Gastrocnemius medialis (tissue), 4 donors: ENCODE measurements at regions not wholly inside any gene's neighbourhood (a gene's known extent, or its start where the extent isn't known, plus 50 kb on each side); places are given as distances from the start of the nearest gene placed in this dataset.

ENCODE experiments used
- POLR2A ChIP-seq, 2 donors: fragments of 450-650 bp; IDR thresholded peaks; one replicate each; pipeline ENCODE4 v1.6.1; 2017; ENCODE audit warnings: antibody characterized with exemption in 2 of 2, mild to moderate bottlenecking in 2 of 2, moderate library complexity in 2 of 2
- TF ChIP-seq, protein P1 (sequence below), 5 experiments: fragments of 450-650 bp in 3 of 5; fragments of 200-600 bp in 2 of 5; sonication (generic) in 2 of 5; IDR thresholded peaks in 4 of 5; conservative IDR thresholded peaks in 1 of 5; 1 replicate in 4 of 5; 2 replicates in 1 of 5; pipeline ENCODE4 v1.5.1; 2016 to 2019; ENCODE audit warnings: antibody characterized with exemption in 5 of 5, mild to moderate bottlenecking in 3 of 5, moderate library complexity in 3 of 5

DNA sequence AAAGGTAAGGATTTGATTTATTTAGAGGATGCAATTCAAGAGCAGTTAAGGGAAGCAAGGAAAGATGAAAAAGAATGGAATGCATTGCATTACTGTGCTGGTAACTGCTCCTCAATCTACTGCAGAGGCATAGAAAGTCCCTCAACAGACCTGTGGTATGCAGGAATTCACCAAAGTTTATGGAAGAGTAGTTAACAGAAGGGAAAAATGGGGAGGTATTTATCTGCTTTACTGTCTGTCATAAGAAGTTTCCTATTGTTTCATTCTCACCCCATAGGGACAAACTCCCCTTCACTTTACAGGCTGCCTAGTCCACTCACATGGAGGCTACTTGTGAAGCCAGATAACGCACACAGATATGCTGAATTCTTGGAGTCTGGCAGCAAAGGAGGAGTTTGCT lies 354.9 kb upstream of the SPRY2 start:
- TF ChIP-seq, protein P1, sequence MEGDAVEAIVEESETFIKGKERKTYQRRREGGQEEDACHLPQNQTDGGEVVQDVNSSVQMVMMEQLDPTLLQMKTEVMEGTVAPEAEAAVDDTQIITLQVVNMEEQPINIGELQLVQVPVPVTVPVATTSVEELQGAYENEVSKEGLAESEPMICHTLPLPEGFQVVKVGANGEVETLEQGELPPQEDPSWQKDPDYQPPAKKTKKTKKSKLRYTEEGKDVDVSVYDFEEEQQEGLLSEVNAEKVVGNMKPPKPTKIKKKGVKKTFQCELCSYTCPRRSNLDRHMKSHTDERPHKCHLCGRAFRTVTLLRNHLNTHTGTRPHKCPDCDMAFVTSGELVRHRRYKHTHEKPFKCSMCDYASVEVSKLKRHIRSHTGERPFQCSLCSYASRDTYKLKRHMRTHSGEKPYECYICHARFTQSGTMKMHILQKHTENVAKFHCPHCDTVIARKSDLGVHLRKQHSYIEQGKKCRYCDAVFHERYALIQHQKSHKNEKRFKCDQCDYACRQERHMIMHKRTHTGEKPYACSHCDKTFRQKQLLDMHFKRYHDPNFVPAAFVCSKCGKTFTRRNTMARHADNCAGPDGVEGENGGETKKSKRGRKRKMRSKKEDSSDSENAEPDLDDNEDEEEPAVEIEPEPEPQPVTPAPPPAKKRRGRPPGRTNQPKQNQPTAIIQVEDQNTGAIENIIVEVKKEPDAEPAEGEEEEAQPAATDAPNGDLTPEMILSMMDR (IDR thresholded peaks at IDR 0.05 in 4 of 5, conservative IDR thresholded peaks at IDR 0.05 in 1 of 5) = no peak
- TF ChIP-seq POLR2A (IDR thresholded peaks at IDR 0.05) = no peak
